Activated naive CD8-positive, alpha-beta T cell treated with anti-CD3 and anti-CD28 coated beads, Interleukin-2, amount 10 ng/mL, durations not matched to agents 7 days and 5 days (primary cell): ENCODE measurements at regions not wholly inside any gene's neighbourhood (a gene's known extent, or its start where the extent isn't known, plus 50 kb on each side); places are given as distances from the start of the nearest gene placed in this dataset.

ENCODE experiments used
- ATAC-seq: fragments of 150-1000 bp; cut with Tn5 transposase; one replicate; pipeline ENCODE4 v1.10.0; 2021; ENCODE audit warnings: low read depth, moderate library complexity
- POLR2A ChIA-PET: fragments of 350-600 bp; sonication (Branson Sonifier 250); formaldehyde crosslinking; loops from one replicate; lab custom pipeline; 2021; ENCODE audit warnings: antibody characterized with exemption; lab: Charles Lee
- DNase-seq: peaks from one replicate; pipeline ENCODE4 v3.0.0; 2021
- H3K27ac Mint-ChIP-seq: one replicate; pipeline ENCODE4 v1.8.0; 2022; ENCODE audit warnings: mild to moderate bottlenecking, mixed read lengths
- H3K27me3 Mint-ChIP-seq: one replicate; pipeline ENCODE4 v1.8.0; 2022; ENCODE audit warnings: mild to moderate bottlenecking, moderate library complexity, mixed read lengths
- H3K36me3 Mint-ChIP-seq: one replicate; pipeline ENCODE4 v1.8.0; 2021; ENCODE audit warnings: mild to moderate bottlenecking, mixed read lengths
- H3K4me1 Mint-ChIP-seq: one replicate; pipeline ENCODE4 v1.8.0; 2021; ENCODE audit warnings: mixed read lengths
- H3K4me3 Mint-ChIP-seq: one replicate; pipeline ENCODE4 v1.8.0; 2022; ENCODE audit warnings: mild to moderate bottlenecking, moderate library complexity, mixed read lengths
- H3K9me3 Mint-ChIP-seq: one replicate; pipeline ENCODE4 v1.8.0; 2021; ENCODE audit warnings: mixed read lengths

GRCh38 chr13:82627183-82627582 is 1255.1 kb downstream of the SLITRK1 start:
- POLR2A ChIA-PET = no interaction called here
- Mint-ChIP-seq H3K27me3 (no peaks in the 10 kb centered on the region), H3K4me1 (no peaks in the 10 kb centered on the region), H3K36me3 (no peaks in the 10 kb centered on the region), H3K27ac (no peak overlapping the region), H3K9me3 (no peaks in the 10 kb centered on the region), H3K4me3 (no peak overlapping the region)
- DNase-seq (no peak), ATAC-seq (no peak)

DNA sequence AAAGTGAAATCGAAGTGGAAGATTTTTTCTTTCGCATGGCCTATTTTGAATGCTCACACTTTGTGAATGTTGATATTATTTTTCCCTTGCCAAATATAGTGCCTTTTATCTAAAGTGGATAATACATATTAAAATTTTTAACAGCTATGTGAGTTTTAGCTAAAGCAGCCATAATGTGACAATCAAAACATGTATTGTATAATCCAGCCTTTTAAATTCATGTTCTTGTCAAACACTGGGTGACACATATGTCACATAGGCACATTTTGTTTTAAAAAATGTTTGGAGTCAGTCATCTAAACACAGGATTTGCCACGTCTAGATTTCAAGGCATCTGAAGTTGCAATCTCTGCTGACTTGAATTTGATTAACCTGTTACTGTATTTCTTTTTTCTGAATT is 1256.6 kb downstream of the SLITRK1 start:
- Mint-ChIP-seq H3K9me3 (no peaks in the 10 kb centered on the region), H3K36me3 (no peaks in the 10 kb centered on the region), H3K4me1 (no peaks in the 10 kb centered on the region), H3K4me3 (no peak overlapping the region), H3K27me3 (no peaks in the 10 kb centered on the region), H3K27ac (no peak overlapping the region)
- DNase-seq = no peak
- POLR2A ChIA-PET = no interaction called here
- no peak for ATAC-seq

- no peak overlapping the region for H3K27ac Mint-ChIP-seq
- no peaks in the 10 kb centered on the region for H3K36me3 Mint-ChIP-seq
- H3K9me3 Mint-ChIP-seq = peaks cover 5% of the 10 kb centered on the region
- ATAC-seq (no peak), DNase-seq (no peak)
- POLR2A ChIA-PET = no interaction called here
- H3K4me1 Mint-ChIP-seq = no peaks in the 10 kb centered on the region
- no peaks in the 10 kb centered on the region for H3K27me3 Mint-ChIP-seq
- H3K4me3 Mint-ChIP-seq = no peak overlapping the region
Observed at GRCh38 chr13:82615043-82615442, 1267.2 kb downstream of the SLITRK1 start.

GRCh38 chr13:82614086-82614485 is 1268.2 kb downstream of the SLITRK1 start:
- peaks cover 5% of the 10 kb centered on the region for H3K9me3 Mint-ChIP-seq
- ATAC-seq = no peak
- POLR2A ChIA-PET = no interaction called here
- H3K36me3 Mint-ChIP-seq = no peaks in the 10 kb centered on the region
- no peaks in the 10 kb centered on the region for H3K27me3 Mint-ChIP-seq
- H3K4me1 Mint-ChIP-seq = no peaks in the 10 kb centered on the region
- H3K27ac Mint-ChIP-seq = no peak overlapping the region
- no peak for DNase-seq
- no peak overlapping the region for H3K4me3 Mint-ChIP-seq

DNA sequence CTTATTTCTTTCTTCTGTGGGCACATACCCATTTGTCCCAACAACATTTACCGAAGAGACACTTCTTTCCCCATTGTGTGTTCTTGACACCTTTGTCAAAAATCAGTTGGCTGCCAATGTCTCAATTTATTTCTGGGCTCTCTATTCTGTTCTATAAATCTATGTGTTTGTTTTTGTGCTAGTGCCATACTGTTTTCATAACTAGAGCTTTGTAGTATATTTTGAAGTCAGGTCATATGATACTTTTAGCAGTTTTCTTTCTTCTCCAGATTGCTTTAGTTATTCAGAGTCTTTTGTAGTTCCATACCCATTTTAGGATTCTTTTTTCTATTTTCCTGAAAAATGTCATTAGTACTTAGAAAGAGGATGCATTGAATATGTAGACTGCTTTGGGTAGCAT is 1276.3 kb downstream of the SLITRK1 start:
- Mint-ChIP-seq H3K27me3 (no peaks in the 10 kb centered on the region), H3K27ac (no peak overlapping the region)
- ATAC-seq = no peak

DNA sequence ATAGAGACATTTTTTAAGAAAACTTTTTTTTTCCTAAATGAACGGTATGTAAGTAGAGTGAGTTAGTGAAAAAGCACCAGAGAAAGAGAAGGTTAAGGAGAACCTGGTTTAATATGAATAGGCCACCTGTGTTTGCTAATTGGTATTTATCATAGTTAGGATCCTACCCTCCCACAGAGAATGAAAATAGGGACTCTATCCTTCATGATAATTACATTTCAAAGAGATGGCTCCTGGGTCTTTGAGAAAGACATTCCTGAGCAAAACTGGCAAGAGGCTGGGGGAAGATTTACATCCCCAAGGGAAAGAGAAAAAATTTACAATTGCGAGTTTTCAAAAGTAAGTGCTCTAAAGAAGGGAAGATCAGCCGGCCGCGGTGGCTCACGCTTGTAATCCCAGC is 1284.5 kb downstream of the SLITRK1 start:
- no peaks in the 10 kb centered on the region for H3K27me3 Mint-ChIP-seq
- no peak overlapping the region for H3K27ac Mint-ChIP-seq
- no peak overlapping the region for H3K4me3 Mint-ChIP-seq
- ATAC-seq (no peak), DNase-seq (no peak)
- no peaks in the 10 kb centered on the region for H3K4me1 Mint-ChIP-seq
- peaks cover 2% of the 10 kb centered on the region for H3K9me3 Mint-ChIP-seq
- H3K36me3 Mint-ChIP-seq = no peaks in the 10 kb centered on the region
- POLR2A ChIA-PET = no interaction called here

More for the DNA sequence above, 1276.3 kb downstream of the SLITRK1 start:
- Mint-ChIP-seq H3K9me3 (peaks cover 9% of the 10 kb centered on the region), H3K36me3 (no peaks in the 10 kb centered on the region), H3K4me3 (no peak overlapping the region), H3K4me1 (no peaks in the 10 kb centered on the region)
- POLR2A ChIA-PET = no interaction called here
- no peak for DNase-seq

- no peak overlapping the region for H3K27ac Mint-ChIP-seq
- ATAC-seq = no peak
- peaks cover 1% of the 10 kb centered on the region for H3K9me3 Mint-ChIP-seq
Observed at GRCh38 chr13:82593239-82593638, 1289.0 kb downstream of the SLITRK1 start.

GRCh38 chr13:82571653-82572052 is 1310.6 kb downstream of the SLITRK1 start:
- no peak overlapping the region for H3K4me3 Mint-ChIP-seq
- peaks cover 10% of the 10 kb centered on the region for H3K9me3 Mint-ChIP-seq
- POLR2A ChIA-PET = no interaction called here
- H3K27me3 Mint-ChIP-seq = no peaks in the 10 kb centered on the region
- H3K4me1 Mint-ChIP-seq = no peaks in the 10 kb centered on the region
- DNase-seq = no peak
- no peaks in the 10 kb centered on the region for H3K36me3 Mint-ChIP-seq
- no peak overlapping the region for H3K27ac Mint-ChIP-seq
- no peak for ATAC-seq

More at GRCh38 chr13:82593239-82593638, 1289.0 kb downstream of the SLITRK1 start:
- H3K27me3 Mint-ChIP-seq = no peaks in the 10 kb centered on the region
- H3K4me1 Mint-ChIP-seq = no peaks in the 10 kb centered on the region
- H3K4me3 Mint-ChIP-seq = no peak overlapping the region
- H3K36me3 Mint-ChIP-seq = no peaks in the 10 kb centered on the region
- DNase-seq = no peak
- POLR2A ChIA-PET = no interaction called here

DNA sequence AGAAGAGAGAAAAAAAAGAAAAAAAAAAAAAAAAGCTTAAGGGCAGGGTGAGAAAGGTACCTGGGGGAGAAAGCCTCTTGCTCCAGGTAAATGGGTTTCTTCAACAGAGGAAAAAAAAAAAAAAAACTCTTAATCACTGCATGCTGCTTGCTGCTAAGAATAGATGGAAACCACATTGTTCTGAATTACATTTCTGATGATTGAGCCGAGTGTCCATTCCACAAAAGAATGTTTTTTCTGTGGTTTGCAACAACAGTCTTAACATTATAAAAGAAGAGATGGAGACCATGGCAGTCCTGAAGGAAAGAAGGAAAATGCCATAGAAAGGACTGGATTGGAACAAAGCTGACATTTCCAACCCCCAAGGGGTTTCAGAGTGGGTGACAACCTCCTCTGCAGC is 1312.7 kb downstream of the SLITRK1 start:
- Mint-ChIP-seq H3K9me3 (peaks cover 7% of the 10 kb centered on the region), H3K36me3 (no peaks in the 10 kb centered on the region), H3K27ac (no peak overlapping the region), H3K4me3 (no peak overlapping the region), H3K4me1 (no peaks in the 10 kb centered on the region), H3K27me3 (no peaks in the 10 kb centered on the region)
- no peak for ATAC-seq
- POLR2A ChIA-PET = no interaction called here
- DNase-seq = no peak

- Mint-ChIP-seq H3K4me3 (no peak overlapping the region), H3K36me3 (no peaks in the 10 kb centered on the region), H3K27me3 (no peaks in the 10 kb centered on the region), H3K4me1 (no peaks in the 10 kb centered on the region), H3K27ac (no peak overlapping the region), H3K9me3 (peaks cover 4% of the 10 kb centered on the region)
- ATAC-seq (no peak), DNase-seq (no peak)
- POLR2A ChIA-PET = no interaction called here
Observed at GRCh38 chr13:82566864-82567263, 1315.4 kb downstream of the SLITRK1 start.

- Mint-ChIP-seq H3K36me3 (no peaks in the 10 kb centered on the region), H3K9me3 (peaks cover 1% of the 10 kb centered on the region), H3K27ac (no peak overlapping the region), H3K27me3 (no peaks in the 10 kb centered on the region), H3K4me1 (no peaks in the 10 kb centered on the region), H3K4me3 (no peak overlapping the region)
- no peak for DNase-seq
- no peak for ATAC-seq
- POLR2A ChIA-PET = no interaction called here
Observed at GRCh38 chr13:82565201-82565600, 1317.1 kb downstream of the SLITRK1 start.

GRCh38 chr13:82560889-82561288 is 1321.4 kb downstream of the SLITRK1 start:
- no peaks in the 10 kb centered on the region for H3K27me3 Mint-ChIP-seq
- ATAC-seq (no peak), DNase-seq (no peak)
- H3K36me3 Mint-ChIP-seq = no peaks in the 10 kb centered on the region
- no peak overlapping the region for H3K4me3 Mint-ChIP-seq
- POLR2A ChIA-PET = no interaction called here
- peaks cover 1% of the 10 kb centered on the region for H3K9me3 Mint-ChIP-seq
- no peaks in the 10 kb centered on the region for H3K4me1 Mint-ChIP-seq
- H3K27ac Mint-ChIP-seq = no peak overlapping the region

- peaks cover 2% of the 10 kb centered on the region for H3K9me3 Mint-ChIP-seq
- ATAC-seq = no peak
Observed at GRCh38 chr13:82522872-82523271, 1359.4 kb downstream of the SLITRK1 start.

GRCh38 chr13:82506805-82507414 is 1375.4 kb downstream of the SLITRK1 start:
- POLR2A ChIA-PET = no interaction called here
- Mint-ChIP-seq H3K36me3 (no peaks in the 10 kb centered on the region), H3K4me1 (no peaks in the 10 kb centered on the region), H3K27me3 (no peaks in the 10 kb centered on the region), H3K27ac (no peak overlapping the region), H3K4me3 (no peak overlapping the region), H3K9me3 (no peaks in the 10 kb centered on the region)
- no peak for ATAC-seq
- no peak for DNase-seq

More at GRCh38 chr13:82522872-82523271, 1359.4 kb downstream of the SLITRK1 start:
- H3K36me3 Mint-ChIP-seq = no peaks in the 10 kb centered on the region
- POLR2A ChIA-PET = no interaction called here
- no peak for DNase-seq
- no peak overlapping the region for H3K4me3 Mint-ChIP-seq
- H3K4me1 Mint-ChIP-seq = no peaks in the 10 kb centered on the region
- H3K27me3 Mint-ChIP-seq = no peaks in the 10 kb centered on the region
- H3K27ac Mint-ChIP-seq = no peak overlapping the region

- ATAC-seq = no peak
- Mint-ChIP-seq H3K9me3 (no peaks in the 10 kb centered on the region), H3K27ac (no peak overlapping the region), H3K4me3 (no peak overlapping the region), H3K4me1 (no peaks in the 10 kb centered on the region), H3K36me3 (no peaks in the 10 kb centered on the region), H3K27me3 (no peaks in the 10 kb centered on the region)
- no peak for DNase-seq
- POLR2A ChIA-PET = no interaction called here
Observed at GRCh38 chr13:82501834-82502233, 1380.4 kb downstream of the SLITRK1 start.
